ENCODE measurements at regions not wholly inside any gene's neighbourhood (a gene's known extent, or its start where the extent isn't known, plus 50 kb on each side); places are given as distances from the start of the nearest gene placed in this dataset.

DNA sequence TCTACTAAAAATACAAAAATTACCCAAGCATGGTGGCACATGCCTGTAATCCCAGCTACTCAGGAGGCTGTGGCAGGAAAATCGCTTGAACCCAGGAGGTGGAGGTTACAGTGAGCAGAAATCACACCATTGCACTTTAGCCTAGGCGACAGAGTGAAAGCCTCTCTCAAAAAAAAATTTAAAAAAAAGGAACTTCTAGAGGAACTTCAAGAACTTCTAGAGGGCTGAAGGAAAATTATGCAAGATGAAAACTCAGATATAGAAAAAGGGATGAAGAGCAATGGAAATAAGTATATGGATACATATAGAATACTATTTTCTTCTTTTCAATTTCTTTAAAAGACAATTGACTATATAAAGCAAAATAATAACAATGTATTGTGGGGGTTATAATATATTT, 51.2 kb upstream of the PRR5 start:
- Histone ChIP-seq H3K4me3 (no peak overlapping the region), H3F3A (ENCODE audit: low read depth) (no peaks in the 10 kb centered on the region), H3K36me3 (no peaks in the 10 kb centered on the region), H4K20me1 (ENCODE audit: low read depth) (no peaks in the 10 kb centered on the region), H3K9ac (no peak overlapping the region), H3K27ac (no peak overlapping the region), H3K79me2 (ENCODE audit: low read depth) (no peaks in the 10 kb centered on the region), H3K4me2 (no peak overlapping the region), H2AFZ (replicated peaks) (no peak overlapping the region), H3K4me1 (no peaks in the 10 kb centered on the region), H3K27me3 (peaks cover 4% of the 10 kb centered on the region), H3K9me3 (ENCODE audit: low read depth) (no peaks in the 10 kb centered on the region)
- no peak for DNase-seq (ENCODE audit: low spot score)
- no peak overlapping the region for H3K4me3 Mint-ChIP-seq
- H3K4me1 Mint-ChIP-seq: peaks cover 5% of the 10 kb centered on the region
- no peak overlapping the region for H3K27ac Mint-ChIP-seq
- no peaks in the 10 kb centered on the region for H3K36me3 Mint-ChIP-seq
- no peaks in the 10 kb centered on the region for H3K9me3 Mint-ChIP-seq
- H3K27me3 Mint-ChIP-seq (ENCODE audit: insufficient read depth, low read depth): peaks cover 6% of the 10 kb centered on the region
- TF ChIP-seq, protein P1, sequence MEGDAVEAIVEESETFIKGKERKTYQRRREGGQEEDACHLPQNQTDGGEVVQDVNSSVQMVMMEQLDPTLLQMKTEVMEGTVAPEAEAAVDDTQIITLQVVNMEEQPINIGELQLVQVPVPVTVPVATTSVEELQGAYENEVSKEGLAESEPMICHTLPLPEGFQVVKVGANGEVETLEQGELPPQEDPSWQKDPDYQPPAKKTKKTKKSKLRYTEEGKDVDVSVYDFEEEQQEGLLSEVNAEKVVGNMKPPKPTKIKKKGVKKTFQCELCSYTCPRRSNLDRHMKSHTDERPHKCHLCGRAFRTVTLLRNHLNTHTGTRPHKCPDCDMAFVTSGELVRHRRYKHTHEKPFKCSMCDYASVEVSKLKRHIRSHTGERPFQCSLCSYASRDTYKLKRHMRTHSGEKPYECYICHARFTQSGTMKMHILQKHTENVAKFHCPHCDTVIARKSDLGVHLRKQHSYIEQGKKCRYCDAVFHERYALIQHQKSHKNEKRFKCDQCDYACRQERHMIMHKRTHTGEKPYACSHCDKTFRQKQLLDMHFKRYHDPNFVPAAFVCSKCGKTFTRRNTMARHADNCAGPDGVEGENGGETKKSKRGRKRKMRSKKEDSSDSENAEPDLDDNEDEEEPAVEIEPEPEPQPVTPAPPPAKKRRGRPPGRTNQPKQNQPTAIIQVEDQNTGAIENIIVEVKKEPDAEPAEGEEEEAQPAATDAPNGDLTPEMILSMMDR (IDR thresholded peaks at IDR 0.05): no peak
- TF ChIP-seq EZH2 (IDR thresholded peaks at IDR 0.05) (no peak), EZH2phosphoT487 (IDR thresholded peaks at IDR 0.05) (no peak)

DNA sequence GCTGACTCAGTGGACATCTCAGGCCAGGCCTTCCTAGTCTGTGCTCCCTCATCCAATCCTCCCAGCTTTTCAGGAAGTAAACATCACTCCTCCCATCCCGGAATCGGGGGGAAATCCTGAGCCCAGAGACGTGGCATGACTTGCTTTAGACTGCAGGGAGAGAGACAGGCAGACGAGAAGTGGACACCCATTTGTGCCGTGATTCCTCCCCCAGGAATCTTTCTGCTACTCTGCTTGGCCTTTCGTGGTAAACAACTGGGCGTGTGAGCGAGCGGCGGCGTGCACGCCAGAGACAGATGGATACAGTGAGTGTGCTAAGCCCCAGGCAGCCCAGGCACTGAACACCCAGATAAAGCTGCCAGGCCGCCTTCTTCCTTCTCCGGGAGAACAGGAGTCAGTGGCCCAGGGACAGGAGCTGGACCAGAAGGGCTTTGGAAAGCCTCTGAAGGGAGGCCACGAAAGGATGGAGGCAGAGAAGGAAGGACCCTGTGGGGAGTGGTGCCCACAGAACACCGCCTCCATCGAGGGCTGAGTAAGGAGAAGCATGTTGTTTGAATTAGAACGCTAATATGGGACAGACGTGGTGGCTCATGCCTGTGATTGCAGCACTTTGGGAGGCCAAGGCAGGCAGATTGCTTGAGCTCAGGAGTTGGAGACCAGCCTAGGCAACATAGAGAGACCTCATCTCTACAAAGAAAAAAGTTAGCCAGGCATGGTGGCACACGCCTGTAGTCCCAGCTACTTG, 53.0 kb upstream of the PRR5 start:
- TF ChIP-seq EZH2 (IDR thresholded peaks at IDR 0.05): no peak
- TF ChIP-seq, protein P1 (IDR thresholded peaks at IDR 0.05): no peak
- TF ChIP-seq EZH2phosphoT487 (IDR thresholded peaks at IDR 0.05): no peak

DNA sequence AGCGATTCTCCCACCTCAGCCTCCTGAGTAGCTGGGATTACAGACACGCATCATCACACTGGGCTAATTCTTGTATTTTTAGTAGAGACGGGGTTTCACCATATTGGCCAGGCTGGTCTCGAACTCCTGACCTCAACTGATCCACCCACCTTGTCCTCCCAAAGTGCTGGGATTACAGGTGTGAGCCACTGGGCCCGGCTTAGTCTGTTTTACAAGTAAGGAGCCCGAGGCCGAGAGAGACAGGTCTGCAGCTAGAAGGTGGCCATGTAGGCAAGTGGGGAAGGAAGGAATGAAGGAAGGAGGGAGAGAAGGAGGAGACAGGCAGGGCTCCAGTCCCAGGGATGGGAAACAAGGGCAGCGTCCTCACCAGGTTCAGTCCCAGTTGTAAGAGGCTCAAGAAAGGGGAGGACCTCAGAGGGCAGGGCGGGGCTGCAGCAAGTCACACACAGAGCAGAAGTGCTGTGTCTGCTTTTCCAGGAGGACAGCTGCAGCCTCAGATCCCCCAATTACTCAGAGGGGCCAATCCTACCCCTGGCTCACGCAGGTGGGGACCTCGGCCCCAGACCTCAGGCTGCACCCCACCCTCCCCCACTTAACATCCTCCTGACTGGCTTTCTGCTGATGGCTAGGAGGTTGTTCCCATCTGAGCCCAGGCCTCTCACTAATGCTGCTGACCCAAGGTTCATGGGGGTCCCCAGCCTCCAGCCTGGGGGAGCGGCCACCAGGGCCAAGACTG, 53.8 kb upstream of the PRR5 start:
- Histone ChIP-seq H3F3A (ENCODE audit: low read depth) (no peaks in the 10 kb centered on the region), H4K20me1 (ENCODE audit: low read depth) (no peaks in the 10 kb centered on the region), H3K4me2 (no peak overlapping the region), H3K79me2 (ENCODE audit: low read depth) (no peaks in the 10 kb centered on the region), H3K27me3 (peaks cover 4% of the 10 kb centered on the region), H3K9ac (no peak overlapping the region), H3K4me1 (no peaks in the 10 kb centered on the region), H3K27ac (no peak overlapping the region), H3K4me3 (no peak overlapping the region), H3K9me3 (ENCODE audit: low read depth) (no peaks in the 10 kb centered on the region), H2AFZ (replicated peaks) (peak overlapping the region; percentile 52), H3K36me3 (no peaks in the 10 kb centered on the region)
- Mint-ChIP-seq H3K4me3 (no peak overlapping the region), H3K9me3 (no peaks in the 10 kb centered on the region), H3K27me3 (ENCODE audit: insufficient read depth, low read depth) (peaks cover 6% of the 10 kb centered on the region), H3K27ac (peak overlapping the region; percentile 32), H3K4me1 (peaks cover 9% of the 10 kb centered on the region), H3K36me3 (no peaks in the 10 kb centered on the region)
- DNase-seq (ENCODE audit: low spot score): no peak
- no peak for TF ChIP-seq EZH2 (IDR thresholded peaks at IDR 0.05)
- TF ChIP-seq, protein P1 (IDR thresholded peaks at IDR 0.05): no peak

More for the DNA sequence above, 53.0 kb upstream of the PRR5 start:
- H3K9me3 Mint-ChIP-seq: no peaks in the 10 kb centered on the region
- peak overlapping the region; percentile 32 for H3K27ac Mint-ChIP-seq
- H3K4me3 Mint-ChIP-seq: no peak overlapping the region
- Histone ChIP-seq H3K4me3 (no peak overlapping the region), H2AFZ (replicated peaks) (peak overlapping the region; percentile 52), H3K36me3 (no peaks in the 10 kb centered on the region), H3K4me2 (no peak overlapping the region), H3K27ac (no peak overlapping the region), H3K4me1 (no peaks in the 10 kb centered on the region), H3K9me3 (ENCODE audit: low read depth) (no peaks in the 10 kb centered on the region), H4K20me1 (ENCODE audit: low read depth) (no peaks in the 10 kb centered on the region), H3K79me2 (ENCODE audit: low read depth) (no peaks in the 10 kb centered on the region), H3F3A (ENCODE audit: low read depth) (no peaks in the 10 kb centered on the region), H3K27me3 (peaks cover 4% of the 10 kb centered on the region), H3K9ac (no peak overlapping the region)
- peaks cover 9% of the 10 kb centered on the region for H3K4me1 Mint-ChIP-seq
- no peak for DNase-seq (ENCODE audit: low spot score)
- H3K36me3 Mint-ChIP-seq: no peaks in the 10 kb centered on the region
- H3K27me3 Mint-ChIP-seq (ENCODE audit: insufficient read depth, low read depth): peaks cover 6% of the 10 kb centered on the region
